C4-2B (cell line): ENCODE measurements at regions not wholly inside any gene's neighbourhood (a gene's known extent, or its start where the extent isn't known, plus 50 kb on each side); places are given as distances from the start of the nearest gene placed in this dataset.

Experiments
- CTCF ChIP-seq: fragments of 450-650 bp; conservative IDR thresholded peaks from 2 replicates; pipeline ENCODE4 v1.5.1; 2017; ENCODE audit warnings: mild to moderate bottlenecking
- ZFX ChIP-seq: fragments of 450-650 bp; IDR thresholded peaks from 2 replicates; pipeline ENCODE4 v1.6.1; 2017

- TF ChIP-seq CTCF (no peak), ZFX (no peak)
Observed at GRCh38 chr2:59180111-59180510, 939.0 kb upstream of the FANCL start.
